IMR-90 (cell line): ENCODE measurements at regions not wholly inside any gene's neighbourhood (a gene's known extent, or its start where the extent isn't known, plus 50 kb on each side); places are given as distances from the start of the nearest gene placed in this dataset.

Source experiments
- ATAC-seq: fragments of 200-7000 bp; cut with Tn5 transposase; 2 replicates; pipeline ENCODE4 v1.9.1; 2020; ENCODE audit warnings: low read depth, mild to moderate bottlenecking, moderate library complexity
- BruUV-seq: library from RNA; stranded (reverse); fragments of 400-500 nt; replicated peaks from 2 replicates; lab custom pipeline; 2021; lab: Mats Ljungman, UMichigan
- CTCF ChIA-PET: fragments of 300-600 bp; formaldehyde crosslinking; extraction: SDS; loops from one replicate; lab custom pipeline; 2021; ENCODE audit warnings: antibody characterized with exemption; lab: Yijun Ruan, JAX
- POLR2A ChIA-PET: fragments of 300-600 bp; sonication (Branson Sonifier 250); formaldehyde crosslinking; loops from one replicate; lab custom pipeline; 2022; ENCODE audit warnings: antibody characterized with exemption; ENCODE audit not compliant: unreplicated experiment; lab: Charles Lee
- DNase-seq: peaks from one replicate; pipeline ENCODE4 v3.0.0; 2013
- H2AFZ ChIP-seq: replicated peaks from 2 replicates; pipeline ENCODE3; 2013; ENCODE audit warnings: low read length, mild to moderate bottlenecking; ENCODE audit not compliant: poor library complexity
- H2AK5ac ChIP-seq: 2 replicates; pipeline ENCODE4 v1.6.1; 2013; ENCODE audit warnings: low read depth, low read length, inconsistent platforms
- H2AK9ac ChIP-seq: replicated peaks from 2 replicates; pipeline ENCODE3; 2013; ENCODE audit warnings: mild to moderate bottlenecking, low read depth, low read length, moderate library complexity; ENCODE audit not compliant: poor library complexity
- H2BK120ac ChIP-seq: 2 replicates; pipeline ENCODE4 v1.6.1; 2013; ENCODE audit warnings: low read depth, low read length, inconsistent platforms
- H2BK15ac ChIP-seq: 3 replicates; pipeline ENCODE4 v1.6.1; 2013; ENCODE audit warnings: low read depth, low read length, inconsistent platforms
- H2BK20ac ChIP-seq: 2 replicates; pipeline ENCODE4 v1.6.1; 2013; ENCODE audit warnings: low read depth, mild to moderate bottlenecking, inconsistent platforms, low read length, moderate library complexity
- H2BK5ac ChIP-seq: 2 replicates; pipeline ENCODE4 v1.6.1; 2013; ENCODE audit warnings: mild to moderate bottlenecking, low read depth, low read length, inconsistent platforms; ENCODE audit not compliant: poor library complexity, severe bottlenecking
- H3K14ac ChIP-seq: replicated peaks from 2 replicates; pipeline ENCODE4 v1.6.1; 2013; ENCODE audit warnings: low read depth, low read length, inconsistent platforms
- H3K18ac ChIP-seq: 2 replicates; pipeline ENCODE4 v1.6.1; 2013; ENCODE audit warnings: low read depth, low read length, control low read depth
- H3K23ac ChIP-seq: 2 replicates; pipeline ENCODE4 v1.6.1; 2013; ENCODE audit warnings: low read depth, low read length, inconsistent platforms
- H3K27ac ChIP-seq: 2 replicates; pipeline ENCODE4 v1.5.1; 2013; ENCODE audit warnings: mild to moderate bottlenecking, control low read depth, low read length; ENCODE audit not compliant: insufficient read depth
- H3K27me3 ChIP-seq: 2 replicates; pipeline ENCODE4 v1.6.1; 2013; ENCODE audit warnings: low read length; ENCODE audit not compliant: control insufficient read depth, insufficient read depth
- H3K36me3 ChIP-seq: 2 replicates; pipeline ENCODE4 v1.6.1; 2013; ENCODE audit warnings: low read length, mixed read lengths; ENCODE audit not compliant: control insufficient read depth, insufficient read depth
- H3K4ac ChIP-seq: 2 replicates; pipeline ENCODE4 v1.6.1; 2013; ENCODE audit warnings: low read depth, low read length, inconsistent platforms
- H3K4me1 ChIP-seq: 2 replicates; pipeline ENCODE4 v1.6.1; 2013; ENCODE audit warnings: low read length, mixed read lengths; ENCODE audit not compliant: control insufficient read depth, insufficient read depth
- H3K4me2 ChIP-seq: 2 replicates; pipeline ENCODE4 v1.6.1; 2013; ENCODE audit warnings: low read depth, mild to moderate bottlenecking, control low read depth, low read length, moderate library complexity
- H3K4me3 ChIP-seq: 2 replicates; pipeline ENCODE4 v1.5.1; 2013; ENCODE audit warnings: low read depth, mild to moderate bottlenecking, control low read depth, low read length, moderate library complexity; ENCODE audit not compliant: insufficient read depth
- H3K56ac ChIP-seq: 2 replicates; pipeline ENCODE4 v1.6.1; 2013; ENCODE audit warnings: low read length, inconsistent platforms; ENCODE audit not compliant: insufficient read depth; ENCODE audit errors: extremely low read depth
- H3K79me1 ChIP-seq, 2 experiments: 2 replicates each; pipeline ENCODE4 v1.6.1; 2013; ENCODE audit warnings: low read length in 2 of 2, inconsistent platforms in 1 of 2, low read depth in 1 of 2
- H3K9ac ChIP-seq: 2 replicates; pipeline ENCODE4 v1.6.1; 2013; ENCODE audit warnings: low read depth, low read length, control low read depth
- H3K9me1 ChIP-seq: 2 replicates; pipeline ENCODE4 v1.6.1; 2013; ENCODE audit warnings: low read length, inconsistent platforms; ENCODE audit not compliant: insufficient read depth
- H3K9me3 ChIP-seq: 2 replicates; pipeline ENCODE4 v1.6.1; 2013; ENCODE audit warnings: low read length; ENCODE audit not compliant: control insufficient read depth, insufficient read depth
- H4K20me1 ChIP-seq: 2 replicates; pipeline ENCODE4 v1.6.1; 2013; ENCODE audit warnings: low read length, inconsistent platforms; ENCODE audit not compliant: insufficient read depth
- H4K5ac ChIP-seq: 2 replicates; pipeline ENCODE4 v1.6.1; 2013; ENCODE audit warnings: mild to moderate bottlenecking, low read depth, low read length, control low read depth
- H4K8ac ChIP-seq, 2 experiments: 2 replicates each; pipeline ENCODE4 v1.6.1; 2013; ENCODE audit warnings: low read depth in 2 of 2, low read length in 2 of 2, control low read depth in 1 of 2, inconsistent platforms in 1 of 2
- H4K91ac ChIP-seq: 2 replicates; pipeline ENCODE4 v1.6.1; 2013; ENCODE audit warnings: low read depth, low read length, inconsistent platforms; ENCODE audit not compliant: insufficient read depth
- MAFK ChIP-seq: IDR thresholded peaks from 2 replicates; pipeline ENCODE4 v1.6.1; 2012; ENCODE audit warnings: low read depth, low read length, improper control_type of control experiment
- RAD21 ChIP-seq: IDR thresholded peaks from 2 replicates; pipeline ENCODE4 v1.6.1; 2012; ENCODE audit warnings: low read length, improper control_type of control experiment
- RCOR1 ChIP-seq: IDR thresholded peaks from 2 replicates; pipeline ENCODE4 v1.6.1; 2012; ENCODE audit warnings: mild to moderate bottlenecking, low read length, improper control_type of control experiment; ENCODE audit not compliant: insufficient replicate concordance
- RFX5 ChIP-seq: IDR thresholded peaks from 2 replicates; pipeline ENCODE4 v1.8.0; 2012; ENCODE audit warnings: low read depth, mild to moderate bottlenecking, low read length, moderate library complexity
- WGBS, 2 experiments: methylation state at CpG; one replicate each; pipeline versions ENCODE4 v1.1.5 to v1.1.7; 2013; ENCODE audit warnings: missing lambda C conversion rate in 2 of 2; ENCODE audit not compliant: insufficient read length in 1 of 2; ENCODE audit errors: extremely low coverage in 2 of 2; 5-methylcytosine and 5-hydroxymethylcytosine counted together
- dilution Hi-C: fragments of 300-500 bp; cut with HindIII; formaldehyde crosslinking; loops from one replicate; pipeline ENCODE4 v1.14.3; 2018; ENCODE audit warnings: low sequenced_read_pairs; ENCODE audit not compliant: unreplicated experiment
- in situ Hi-C: fragments of 300-500 bp; cut with MboI; formaldehyde crosslinking; loops from 3 replicates; pipeline ENCODE4 v1.14.3; 2019; ENCODE audit warnings: low sequenced_read_pairs, inconsistent platforms, mixed read lengths
- intact Hi-C: fragments of 100-400 bp; cut with micrococcal nuclease; formaldehyde crosslinking; loops from 2 replicates; pipeline ENCODE4 v1.10.0; 2022

DNA sequence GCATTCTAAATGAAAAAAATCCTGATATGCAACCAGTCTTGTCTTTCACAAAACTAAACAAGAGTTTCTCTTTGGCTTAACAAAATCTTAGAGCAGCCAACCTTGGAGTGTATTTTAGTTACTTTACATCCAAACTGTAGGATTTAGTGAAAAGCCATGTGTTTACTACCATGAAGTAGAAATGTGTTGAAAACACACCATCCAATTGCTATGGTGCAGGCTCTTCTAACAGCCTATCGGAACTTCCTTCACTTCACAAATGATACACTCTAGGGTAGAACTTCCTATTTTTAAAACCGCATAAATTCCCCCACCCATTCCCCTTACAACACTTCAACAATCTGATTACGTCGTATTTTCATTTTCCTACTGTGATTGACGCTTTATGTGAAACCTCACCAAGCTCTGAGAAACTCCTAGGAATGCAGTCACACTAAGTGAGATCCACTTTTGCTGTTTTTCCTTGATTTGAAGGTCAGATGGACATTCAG is 74.4 kb upstream of the MAP4K4 start:
- in situ Hi-C loops, result no loop called here
- dilution Hi-C loops, result no loop called here
- WGBS, 2 experiments, result 100% methylated on average over 3 of the region's 5 CpGs; no CpG with 5 or more reads in 1 of the 2 experiments
- H4K91ac ChIP-seq, result no peak overlapping the region
- no peak overlapping the region for H3K4me2 ChIP-seq
- no peak overlapping the region for H3K4me3 ChIP-seq
- no peak overlapping the region for H4K5ac ChIP-seq
- no peak overlapping the region for H4K8ac ChIP-seq
- H2BK15ac ChIP-seq, result no peak overlapping the region
- H3K4ac ChIP-seq, result no peak overlapping the region
- ATAC-seq (no peak), DNase-seq (no peak)
- H2AK9ac ChIP-seq, result no peak overlapping the region
- H2BK120ac ChIP-seq, result no peak overlapping the region
- no peaks in the 10 kb centered on the region for H4K20me1 ChIP-seq
- H3K23ac ChIP-seq, result no peak overlapping the region
- H3K56ac ChIP-seq, result no peak overlapping the region
- CTCF ChIA-PET, result no interaction called here
- H3K18ac ChIP-seq, result no peak overlapping the region
- 0 out of 2 replicates have a peak, but pooled peaks cover 3% of the 10 kb centered on the region for H3K9me1 ChIP-seq
- H3K79me1 ChIP-seq, result no peaks in the 10 kb centered on the region
- no TSS peak for BruUV-seq
- intact Hi-C loops, result no loop called here
- no peak overlapping the region for H2BK20ac ChIP-seq
- H2AFZ ChIP-seq, result no peak overlapping the region
- H3K9ac ChIP-seq, result no peak overlapping the region
- no peaks in the 10 kb centered on the region for H3K9me3 ChIP-seq
- no peak overlapping the region for H3K14ac ChIP-seq
- TF ChIP-seq MAFK (no peak), RAD21 (no peak), RFX5 (no peak), RCOR1 (no peak)
- H3K4me1 ChIP-seq, result peaks cover 9% of the 10 kb centered on the region
- H2BK5ac ChIP-seq, result no peak overlapping the region
- POLR2A ChIA-PET, result no interaction called here
- no peaks in the 10 kb centered on the region for H3K27me3 ChIP-seq
- H2AK5ac ChIP-seq, result no peak overlapping the region
- H3K36me3 ChIP-seq, result no peaks in the 10 kb centered on the region
- H3K27ac ChIP-seq, result no peak overlapping the region
